RWPE1 (cell line): ENCODE measurements at regions not wholly inside any gene's neighbourhood (a gene's known extent, or its start where the extent isn't known, plus 50 kb on each side); places are given as distances from the start of the nearest gene placed in this dataset.

Experiments
- CTCF ChIA-PET: fragments of 350-600 bp; sonication (Branson Sonifier 250); formaldehyde crosslinking; extraction: SDS; loops from one replicate; lab custom pipeline; 2021; lab: Yijun Ruan, JAX
- POLR2A ChIA-PET: fragments of 400-600 bp; formaldehyde crosslinking; extraction: SDS; loops from one replicate; lab custom pipeline; 2020; ENCODE audit warnings: antibody characterized with exemption; ENCODE audit not compliant: low non-redundant PET; lab: Yijun Ruan, JAX
- DNase-seq: peaks from one replicate; pipeline ENCODE4 v3.0.0; 2012; ENCODE audit warnings: low spot score
- H3K27ac ChIP-seq: fragments of 450-650 bp; 2 replicates; pipeline ENCODE4 v1.5.1; 2017
- CTCF ChIP-seq: fragments of 450-650 bp; conservative IDR thresholded peaks from 2 replicates; pipeline ENCODE4 v1.5.1; 2017; ENCODE audit warnings: low read depth, mild to moderate bottlenecking

GRCh38 chr5:164721656-164722055 lies 1216.2 kb downstream of the MAT2B start:
- DNase-seq, result no peak
- ChIA-PET POLR2A (no interaction called here), CTCF (no interaction called here)
- no peak for TF ChIP-seq CTCF
- H3K27ac ChIP-seq, result no peak overlapping the region

GRCh38 chr5:164722702-164723101 lies 1217.3 kb downstream of the MAT2B start:
- no peak for DNase-seq
- POLR2A ChIA-PET, result no interaction called here
- H3K27ac ChIP-seq, result no peak overlapping the region
- CTCF ChIA-PET, result no interaction called here
- no peak for TF ChIP-seq CTCF

GRCh38 chr5:164727012-164727411 lies 1221.6 kb downstream of the MAT2B start:
- ChIA-PET POLR2A (no interaction called here), CTCF (no interaction called here)
- no peak for TF ChIP-seq CTCF
- no peak overlapping the region for H3K27ac ChIP-seq
- no peak for DNase-seq

GRCh38 chr5:164728733-164729132 lies 1223.3 kb downstream of the MAT2B start:
- DNase-seq, result no peak
- H3K27ac ChIP-seq, result no peak overlapping the region
- no peak for TF ChIP-seq CTCF
- ChIA-PET POLR2A (no interaction called here), CTCF (no interaction called here)

GRCh38 chr5:164735334-164735733 lies 1229.9 kb downstream of the MAT2B start:
- H3K27ac ChIP-seq, result no peak overlapping the region
- ChIA-PET CTCF (no interaction called here), POLR2A (no interaction called here)
- no peak for DNase-seq
- TF ChIP-seq CTCF, result no peak

GRCh38 chr5:164741376-164741775 lies 1236.0 kb downstream of the MAT2B start:
- TF ChIP-seq CTCF, result no peak
- CTCF ChIA-PET, result no interaction called here
- H3K27ac ChIP-seq, result no peak overlapping the region
- no peak for DNase-seq
- POLR2A ChIA-PET, result no interaction called here

GRCh38 chr5:164742025-164742424 lies 1236.6 kb downstream of the MAT2B start:
- POLR2A ChIA-PET, result no interaction called here
- no peak overlapping the region for H3K27ac ChIP-seq
- DNase-seq, result no peak
- CTCF ChIA-PET, result no interaction called here
- no peak for TF ChIP-seq CTCF
